NB4 (cell line): ENCODE measurements at regions not wholly inside any gene's neighbourhood (a gene's known extent, or its start where the extent isn't known, plus 50 kb on each side); places are given as distances from the start of the nearest gene placed in this dataset.
"Not testable (repeated sequence)": the region's sequence is repeated elsewhere in the genome, so short reads cannot be mapped to it uniquely, and the experiment has no call there.

ENCODE experiments used
- DNase-seq: peaks from one replicate; pipeline ENCODE4 v3.0.0; 2010; ENCODE audit warnings: low read depth
- H3K4me3 ChIP-seq: one replicate; pipeline ENCODE4 v1.5.1; 2011; ENCODE audit warnings: mild to moderate bottlenecking, low read depth, low read length, moderate library complexity
- CTCF ChIP-seq: IDR thresholded peaks from one replicate; pipeline ENCODE4 v1.5.1; 2012; ENCODE audit warnings: low read depth, low read length
- MYC ChIP-seq: IDR thresholded peaks from 2 replicates; pipeline ENCODE4 v1.6.1; 2011; ENCODE audit warnings: low read depth, low read length
- POLR2A ChIP-seq: IDR thresholded peaks from 2 replicates; pipeline ENCODE4 v1.6.1; 2011; ENCODE audit warnings: mild to moderate bottlenecking; ENCODE audit not compliant: insufficient read length; ENCODE audit errors: extremely low read depth
- TF ChIP-seq, protein P1 (sequence below): IDR thresholded peaks from 2 replicates; pipeline ENCODE4 v1.6.1; 2011; ENCODE audit warnings: low read depth, low read length

- no peak overlapping the region for H3K4me3 ChIP-seq
- TF ChIP-seq, protein P1, sequence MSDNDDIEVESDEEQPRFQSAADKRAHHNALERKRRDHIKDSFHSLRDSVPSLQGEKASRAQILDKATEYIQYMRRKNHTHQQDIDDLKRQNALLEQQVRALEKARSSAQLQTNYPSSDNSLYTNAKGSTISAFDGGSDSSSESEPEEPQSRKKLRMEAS: no peak
- TF ChIP-seq POLR2A: no peak
- TF ChIP-seq CTCF: no peak
- no peak for TF ChIP-seq MYC
- DNase-seq: no peak
Observed at GRCh38 chr7:140283472-140283871, 106.7 kb upstream of the KDM7A start.

GRCh38 chr7:140281960-140282359 lies 105.2 kb upstream of the KDM7A start:
- no peak overlapping the region for H3K4me3 ChIP-seq
- no peak for DNase-seq
- TF ChIP-seq, protein P1: no peak
- TF ChIP-seq MYC: no peak
- no peak for TF ChIP-seq CTCF
- TF ChIP-seq POLR2A: no peak

- TF ChIP-seq MYC (no peak), POLR2A (no peak), CTCF (no peak)
- TF ChIP-seq, protein P1: no peak
- H3K4me3 ChIP-seq: no peak overlapping the region
- no peak for DNase-seq
Observed at GRCh38 chr7:140281255-140281654, 104.5 kb upstream of the KDM7A start.

GRCh38 chr7:140276001-140276400 lies 99.2 kb upstream of the KDM7A start:
- no peak for DNase-seq
- no peak for TF ChIP-seq POLR2A
- no peak for TF ChIP-seq MYC
- H3K4me3 ChIP-seq: no peak overlapping the region

DNA sequence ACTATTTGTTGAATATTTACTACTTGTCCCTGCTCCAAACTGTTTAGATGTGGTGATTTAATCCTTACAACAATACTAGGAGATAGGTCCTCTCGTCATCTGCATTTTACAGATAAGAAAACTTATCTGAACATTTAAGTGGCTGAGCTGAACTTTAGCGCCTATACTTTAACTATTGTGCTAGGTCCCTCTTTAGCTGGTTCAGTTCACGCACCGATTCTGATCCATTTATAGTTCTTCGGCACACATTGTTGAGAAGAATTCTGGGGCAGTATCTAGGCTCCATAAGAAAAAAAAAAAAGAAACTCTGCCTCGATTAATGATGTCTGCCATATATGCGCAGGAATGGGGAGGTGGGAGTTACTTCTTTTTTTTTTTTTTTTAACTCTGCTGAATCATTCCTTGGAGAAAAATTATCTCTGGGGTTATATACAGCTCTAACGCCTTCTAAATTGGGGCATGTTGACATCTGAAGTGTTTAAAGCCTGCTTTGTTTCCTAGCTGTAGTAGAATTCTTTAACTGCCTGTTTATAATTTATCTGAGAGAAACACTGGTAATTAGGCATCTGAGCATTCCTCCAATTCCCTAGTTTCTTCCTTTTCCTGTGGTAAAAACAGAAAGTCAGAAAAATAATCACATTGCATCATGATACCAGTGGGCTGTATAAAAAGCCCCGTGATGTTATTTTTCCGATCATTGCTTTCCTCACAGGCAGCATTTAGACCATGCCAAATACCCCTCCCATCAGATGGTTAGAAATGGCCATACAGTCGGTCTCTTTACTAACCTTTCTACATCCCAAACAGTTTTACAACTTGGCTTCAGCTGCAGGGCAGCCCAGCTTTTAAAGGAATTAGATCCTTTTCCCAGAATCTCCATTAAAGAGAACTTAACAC lies 98.5 kb upstream of the KDM7A start:
- DNase-seq: no peak
- TF ChIP-seq POLR2A (no peak), MYC (no peak), CTCF (no peak)
- TF ChIP-seq, protein P1: no peak
- no peak overlapping the region for H3K4me3 ChIP-seq

GRCh38 chr7:140273417-140273816 lies 96.6 kb upstream of the KDM7A start:
- H3K4me3 ChIP-seq: no peak overlapping the region
- TF ChIP-seq CTCF (no peak), MYC (no peak), POLR2A (no peak)
- TF ChIP-seq, protein P1: no peak
- DNase-seq: no peak

GRCh38 chr7:140271643-140271968 lies 94.8 kb upstream of the KDM7A start:
- DNase-seq, H3K4me3 ChIP-seq: not testable (repeated sequence)
